K562 (cell line): ENCODE measurements at regions not wholly inside any gene's neighbourhood (a gene's known extent, or its start where the extent isn't known, plus 50 kb on each side); places are given as distances from the start of the nearest gene placed in this dataset.
A peak's percentile ranks its signal among the peaks of the same experiment; 100 is the strongest.

Experiments
- ATAC-seq: fragments of 200-7000 bp; cut with Tn5 transposase; 3 replicates; pipeline ENCODE4 v1.9.1; 2020; ENCODE audit warnings: moderate library complexity
- BruUV-seq: library from RNA; stranded (reverse); fragments of 400-500 nt; replicated peaks from 2 replicates; lab custom pipeline; 2021; lab: Mats Ljungman, UMichigan
- CTCF ChIA-PET: fragments of 300-600 bp; formaldehyde crosslinking; extraction: SDS; loops from one replicate; lab custom pipeline; 2021; ENCODE audit warnings: low intra/inter-chr PET ratio; lab: Yijun Ruan, JAX
- POLR2A ChIA-PET: fragments of 300-600, 350-650 bp; sonication (Branson Sonifier 250); formaldehyde crosslinking; extraction: SDS; loops from one replicate; lab custom pipeline; 2021; ENCODE audit warnings: antibody characterized with exemption, inconsistent platforms; lab: Yijun Ruan, JAX
- DNase-seq, 4 experiments: peaks; one replicate each; pipeline versions ENCODE4 v3.0.0 to v3.0.0-alpha.2; 2011 to 2018; ENCODE audit warnings: low spot score in 3 of 4, mixed read lengths in 3 of 4; ENCODE audit errors: extremely low read depth in 1 of 4
- FAIRE-seq: peaks from 2 replicates; lab custom pipeline; 2011; peaks lifted over from hg19 to GRCh38; lab: Jason Lieb, UNC
- H2AFZ ChIP-seq: 2 replicates; pipeline ENCODE4 v1.6.0; 2011; ENCODE audit warnings: low read depth, low read length, control low read depth, inconsistent platforms
- H3K27ac ChIP-seq: fragments of 200-600 bp; 3 replicates; pipeline ENCODE4 v1.8.0; 2011; ENCODE audit warnings: low read depth, mild to moderate bottlenecking, control low read depth, inconsistent platforms, low read length, moderate library complexity, mixed read lengths; ENCODE audit errors: extremely low read depth
- H3K27me3 ChIP-seq, 2 experiments: fragments of 300-600 bp in 1 of 2; 2 replicates in 1 of 2; 3 replicates in 1 of 2; pipeline versions ENCODE4 v1.6.0 to v1.8.0; 2011; ENCODE audit warnings: inconsistent platforms in 2 of 2, low read length in 2 of 2, mild to moderate bottlenecking in 1 of 2, mixed read lengths in 1 of 2, moderate library complexity in 1 of 2; ENCODE audit not compliant: control insufficient read depth in 2 of 2, insufficient read depth in 2 of 2
- H3K36me3 ChIP-seq: fragments of 300-600 bp; 3 replicates; pipeline ENCODE4 v1.8.0; 2011; ENCODE audit warnings: mild to moderate bottlenecking, low read length, inconsistent platforms; ENCODE audit not compliant: control insufficient read depth, insufficient read depth
- H3K4me1 ChIP-seq, 2 experiments: fragments of 200-600 bp in 1 of 2; replicated peaks in 1 of 2; 2 replicates in 1 of 2; 3 replicates in 1 of 2; pipeline versions ENCODE4 v1.5.1 to v1.8.0; 2011; ENCODE audit warnings: inconsistent platforms in 2 of 2, low read length in 2 of 2, mild to moderate bottlenecking in 1 of 2, mixed read lengths in 1 of 2, moderate library complexity in 1 of 2; ENCODE audit not compliant: control insufficient read depth in 2 of 2, insufficient read depth in 2 of 2
- H3K4me2 ChIP-seq: 2 replicates; pipeline ENCODE4 v1.6.1; 2011; ENCODE audit warnings: low read length, control low read depth, inconsistent platforms, mixed read lengths; ENCODE audit not compliant: insufficient read depth
- H3K4me3 ChIP-seq: fragments of 200-600 bp; sonication (generic), shearing (Covaris generic); 2 replicates; pipeline ENCODE4 v1.5.1; 2016; ENCODE audit warnings: control low read depth, inconsistent platforms
- H3K79me2 ChIP-seq: fragments of 200-600 bp; 3 replicates; pipeline ENCODE4 v1.8.0; 2011; ENCODE audit warnings: low read length, inconsistent platforms; ENCODE audit not compliant: control insufficient read depth, insufficient read depth
- H3K9ac ChIP-seq, 2 experiments: 2 replicates each; pipeline versions ENCODE4 v1.6.0 to v1.6.1; 2011; ENCODE audit warnings: low read depth in 2 of 2, low read length in 2 of 2, control low read depth in 1 of 2, inconsistent platforms in 1 of 2, mild to moderate bottlenecking in 1 of 2, mixed read lengths in 1 of 2; ENCODE audit not compliant: insufficient read depth in 1 of 2
- H3K9me1 ChIP-seq: one replicate; pipeline ENCODE4 v1.6.0; 2011; ENCODE audit warnings: inconsistent platforms, mild to moderate bottlenecking, low read length, moderate library complexity; ENCODE audit not compliant: control insufficient read depth, insufficient read depth
- H3K9me3 ChIP-seq: replicated peaks from 2 replicates; pipeline ENCODE4 v1.5.1; 2011; ENCODE audit warnings: low read depth, low read length, inconsistent platforms; ENCODE audit not compliant: control insufficient read depth, insufficient read depth
- H4K20me1 ChIP-seq: replicated peaks from 2 replicates; pipeline ENCODE4 v1.6.1; 2011; ENCODE audit warnings: low read length, inconsistent platforms, mixed read lengths; ENCODE audit not compliant: control insufficient read depth, insufficient read depth
- ADNP ChIP-seq: fragments of 200-800 bp; sonication (Bioruptor generic); IDR thresholded peaks from 2 replicates; pipeline ENCODE4 v1.6.1; 2016; ENCODE audit warnings: missing genetic modification characterization, missing compliant biosample characterization
- AFF1 ChIP-seq, 2 experiments: fragments of 450-650 bp; IDR thresholded peaks; 2 replicates each; pipeline ENCODE4 v1.6.1; 2018; ENCODE audit warnings: mild to moderate bottlenecking in 2 of 2, low read depth in 1 of 2; ENCODE audit not compliant: partially characterized antibody in 2 of 2
- CSDE1 ChIP-seq, 2 experiments: fragments of 450-650 bp; IDR thresholded peaks; 2 replicates each; pipeline ENCODE4 v1.6.1; 2016; ENCODE audit warnings: mild to moderate bottlenecking in 1 of 2
- ETV5 ChIP-seq: sonication (generic); formaldehyde crosslinking; IDR thresholded peaks from 2 replicates; pipeline ENCODE4 v1.4.0; 2020; ENCODE audit warnings: low read depth, mild to moderate bottlenecking, missing genetic modification reagents
- GTF2E2 ChIP-seq: fragments of 200-800 bp; sonication (Bioruptor generic); IDR thresholded peaks from 2 replicates; pipeline ENCODE4 v1.6.1; 2016; ENCODE audit warnings: missing genetic modification characterization, missing compliant biosample characterization
- HLTF ChIP-seq: fragments of 450-650 bp; IDR thresholded peaks from 2 replicates; pipeline ENCODE4 v1.6.1; 2016
- MXD1 ChIP-seq: fragments of 250-450 bp; sonication (Bioruptor Pico); IDR thresholded peaks from 2 replicates; pipeline ENCODE4 v1.8.0; 2021; ENCODE audit warnings: borderline replicate concordance, mild to moderate bottlenecking, moderate library complexity; ENCODE audit not compliant: poor library complexity, severe bottlenecking
- NRF1 ChIP-seq, 2 experiments: fragments of 450-650 bp; IDR thresholded peaks in 1 of 2; conservative IDR thresholded peaks in 1 of 2; 2 replicates each; pipeline ENCODE4 v1.6.1; 2014; ENCODE audit warnings: mild to moderate bottlenecking in 2 of 2
- SRSF3 ChIP-seq: fragments of 200-400 bp; formaldehyde crosslinking; IDR thresholded peaks from 2 replicates; pipeline ENCODE4 v1.6.1; 2016; ENCODE audit warnings: mild to moderate bottlenecking, low read length, moderate library complexity; ENCODE audit not compliant: insufficient read depth
- ZNF146 ChIP-seq: IDR thresholded peaks from one replicate; pipeline ENCODE4 v1.6.1; 2018; ENCODE audit warnings: missing compliant biosample characterization; ENCODE audit not compliant: unreplicated experiment
- ZNF224 ChIP-seq: sonication (generic); formaldehyde crosslinking; IDR thresholded peaks from 2 replicates; pipeline ENCODE4 v1.8.0; 2022; ENCODE audit warnings: mild to moderate bottlenecking, missing genetic modification reagents
- ZNF24 ChIP-seq: fragments of 450-650 bp; IDR thresholded peaks from 2 replicates; pipeline ENCODE4 v1.6.1; 2016
- ZNF589 ChIP-seq: fragments of 200-800 bp; sonication (Bioruptor generic); IDR thresholded peaks from 2 replicates; pipeline ENCODE4 v1.6.1; 2016; ENCODE audit warnings: low read depth, missing genetic modification characterization, missing compliant biosample characterization
- WGBS: fragments of 100-300 bp; shearing (Covaris generic); methylation state at CpG from one replicate; pipeline ENCODE4 v1.1.6; 2016; ENCODE audit warnings: low coverage, mixed read lengths; ENCODE audit not compliant: insufficient coverage; ENCODE audit errors: missing lambda C conversion rate; 5-methylcytosine and 5-hydroxymethylcytosine counted together
- in situ Hi-C: fragments of 300-500 bp; cut with MboI; formaldehyde crosslinking; loops from 4 replicates; pipeline ENCODE4 v1.15.0; 2018; ENCODE audit warnings: inconsistent platforms, mixed read lengths
- intact Hi-C: fragments of 100-400 bp; cut with micrococcal nuclease; formaldehyde crosslinking; loops from 2 replicates; pipeline ENCODE4 v1.14.2; 2022

GRCh38 chr16:8183176-8184099 lies 406.9 kb downstream of the TMEM114 start:
- Histone ChIP-seq H3K27ac (peak overlapping the region; percentile 48), H3K4me3 (no peak overlapping the region), H3K9me3 (no peaks in the 10 kb centered on the region; the same call in 1 of the 2 replicates), H3K79me2 (no peaks in the 10 kb centered on the region), H3K9me1 (no peaks in the 10 kb centered on the region), H3K36me3 (no peaks in the 10 kb centered on the region), H4K20me1 (0 out of 2 replicates have a peak, but pooled peaks cover 3% of the 10 kb centered on the region), H3K27me3 (peaks cover 0 to 14% of the 10 kb centered on the region in 2 experiments; a peak in 3 of 5 replicates), H3K4me1 (peaks cover 10 to 22% of the 10 kb centered on the region in 2 experiments; a peak in 4 of 5 replicates), H3K9ac (no peak overlapping the region), H2AFZ (no peak overlapping the region), H3K4me2 (peak overlapping the region; percentile 58)
- ChIA-PET POLR2A (interaction anchor here (0.5 to 2.0 kb wide), 4 partner anchors 12 to 567 kb away, joined by 3 to 6 read pairs (median 4); no protein-coding TSS in a partner anchor), CTCF (no interaction called here)
- FAIRE-seq (no peak), ATAC-seq (peak; percentile 50), DNase-seq (peak; percentile 14 to 65 (median 25))
- intact Hi-C loops, result loop anchor here (2.0 kb wide), 1 partner anchor 73 kb away; no protein-coding TSS in a partner anchor
- 13% methylated on average over 11 of the region's 11 CpGs for WGBS
- BruUV-seq, result no TSS peak
- in situ Hi-C loops, result loop anchor here (25.0 kb wide), 1 partner anchor 1496 kb away; no protein-coding TSS in a partner anchor
- TF ChIP-seq ZNF589 (CRISPR knock-in tag) (0 out of 2 replicates have a peak, but pooled peaks have one; percentile 63), GTF2E2 (tag) (no peak), SRSF3 (no peak), NRF1 (conservative IDR thresholded peaks at IDR 0.05 in 1 of 2, IDR thresholded peaks at IDR 0.05 in 1 of 2) (0 out of 4 replicates have a peak, but pooled peaks of 1 of the 2 experiments have one; percentile 2), ZNF24 (peak; percentile 70; the same call in 1 of the 2 replicates), CSDE1 (IDR thresholded peaks at IDR 0.05) (no peak), AFF1 (IDR thresholded peaks at IDR 0.05; ENCODE audit: low read depth in 1 of 2, partially characterized antibody in 2 of 2) (peak in 1 of 2 experiments; percentile 13), ZNF224 (CRISPR knock-in tag) (no peak), ETV5 (CRISPR knock-in tag) (peak; percentile 10; the same call in 1 of the 2 replicates), ADNP (tag) (peak; percentile 98), MXD1 (CRISPR knock-in tag) (no peak), HLTF (no peak), ZNF146 (CRISPR knock-in tag) (peak; percentile 83)
